ENCODE measurements at regions not wholly inside any gene's neighbourhood (a gene's known extent, or its start where the extent isn't known, plus 50 kb on each side); places are given as distances from the start of the nearest gene placed in this dataset.

- TF ChIP-seq POLR2AphosphoS5 (IDR thresholded peaks at IDR 0.05) (no peak), POLR2A (IDR thresholded peaks at IDR 0.05) (no peak)
These were observed 389.8 kb downstream of the EMP1 start for GRCh38 chr12:13586361-13586760.
